ENCODE measurements at regions not wholly inside any gene's neighbourhood (a gene's known extent, or its start where the extent isn't known, plus 50 kb on each side); places are given as distances from the start of the nearest gene placed in this dataset.

DNA sequence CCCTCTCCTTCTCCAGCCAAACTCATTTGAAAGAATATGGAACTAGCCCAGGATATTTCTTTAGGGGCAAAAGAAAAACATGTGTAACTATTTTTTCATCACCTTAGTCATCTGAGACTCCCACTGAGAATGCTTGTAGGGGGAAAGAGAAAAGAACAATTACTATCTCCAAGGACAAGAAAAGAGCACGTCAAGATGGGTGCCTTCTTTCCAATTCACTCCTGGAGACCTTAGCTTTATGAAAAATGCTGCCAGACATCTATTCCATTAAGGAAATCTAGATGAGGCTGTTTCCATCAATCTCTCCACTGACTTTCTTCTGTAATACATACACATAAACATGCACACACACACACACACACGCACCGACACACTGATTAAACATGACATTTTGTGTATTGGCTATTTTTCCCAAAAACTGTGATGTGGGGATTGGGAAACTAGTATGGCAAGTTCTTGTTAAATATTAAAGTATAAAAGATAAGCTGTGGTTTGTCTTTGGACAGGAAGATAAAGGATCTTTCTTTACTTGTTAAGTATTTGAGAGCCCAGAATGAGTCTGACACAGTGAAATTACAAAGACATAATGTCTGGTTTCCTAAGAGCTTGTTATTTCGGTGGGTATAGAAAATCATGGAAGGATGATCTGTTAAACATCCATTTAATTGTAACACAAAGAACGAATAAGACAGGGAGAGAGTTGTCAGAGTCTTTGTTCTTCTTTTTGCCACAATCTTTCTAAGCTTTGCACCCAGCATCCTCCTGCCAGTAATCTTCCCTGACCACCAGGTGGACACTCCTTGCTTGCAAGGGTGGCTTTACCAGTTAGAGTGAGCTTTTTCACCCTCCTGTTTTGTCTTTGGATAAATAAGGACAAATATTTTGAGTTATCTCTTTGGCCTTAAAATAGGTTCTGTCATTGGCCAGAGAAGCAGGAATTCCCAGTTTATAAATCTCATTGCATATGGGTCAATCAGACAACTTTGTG, 177.3 kb upstream of the TMEM72 start (continued):
- TF ChIP-seq PTTG1 (tag; IDR thresholded peaks at IDR 0.05; ENCODE audit: low read depth) (no peak), LEF1 (IDR thresholded peaks at IDR 0.05) (no peak), TAF7 (tag; IDR thresholded peaks at IDR 0.05) (no peak)

GRCh38 chr10:44742248-44742647, 168.9 kb upstream of the TMEM72 start:
- FAIRE-seq, result no peak
- no peaks in the 10 kb centered on the region for H3K4me1 ChIP-seq (replicated peaks in 1 of 2; ENCODE audit: control insufficient read depth in 2 of 2, insufficient read depth in 2 of 2, low read length in 2 of 2)
- H3K4me2 ChIP-seq (ENCODE audit: insufficient read depth, low read length), result no peak overlapping the region
- in situ Hi-C loops (cut with MboI) (no loop called here), intact Hi-C loops (cut with micrococcal nuclease) (no loop called here)
- H3K9me1 ChIP-seq (ENCODE audit: control insufficient read depth, insufficient read depth, low read length), result no peaks in the 10 kb centered on the region
- no TSS peak for BruUV-seq (replicated peaks)
- no peak overlapping the region for H3K9ac ChIP-seq (ENCODE audit: insufficient read depth in 1 of 2, low read depth in 2 of 2, low read length in 2 of 2)
- DNase-seq (ENCODE audit: extremely low read depth in 1 of 4, low spot score in 3 of 4), result no peak
- WGBS (ENCODE audit: insufficient coverage, low coverage, missing lambda C conversion rate), result 0% methylated on average over 4 of the region's 4 CpGs
- no peaks in the 10 kb centered on the region for H3K79me2 ChIP-seq (ENCODE audit: control insufficient read depth, insufficient read depth, low read length)
- ChIA-PET POLR2A (interaction anchor here (0.6 kb wide), 1 partner anchor 13 kb away, joined by 3 read pairs; no protein-coding TSS in a partner anchor), CTCF (ENCODE audit: low intra/inter-chr PET ratio) (no interaction called here)
- H3K9me3 ChIP-seq (replicated peaks; ENCODE audit: control insufficient read depth, insufficient read depth, low read depth, low read length), result no peaks in the 10 kb centered on the region
- H3K36me3 ChIP-seq (ENCODE audit: control insufficient read depth, insufficient read depth, low read length), result no peaks in the 10 kb centered on the region
- H2AFZ ChIP-seq (ENCODE audit: low read depth, low read length), result no peak overlapping the region
- H4K20me1 ChIP-seq (replicated peaks; ENCODE audit: control insufficient read depth, insufficient read depth, low read length), result no peaks in the 10 kb centered on the region
- no peak overlapping the region for H3K27ac ChIP-seq (ENCODE audit: extremely low read depth, low read depth, low read length)
- H3K27me3 ChIP-seq (ENCODE audit: control insufficient read depth in 2 of 2, insufficient read depth in 2 of 2, low read length in 2 of 2), result no peaks in the 10 kb centered on the region
- H3K4me3 ChIP-seq, result no peak overlapping the region
- ATAC-seq, result no peak
- TF ChIP-seq, protein P1, sequence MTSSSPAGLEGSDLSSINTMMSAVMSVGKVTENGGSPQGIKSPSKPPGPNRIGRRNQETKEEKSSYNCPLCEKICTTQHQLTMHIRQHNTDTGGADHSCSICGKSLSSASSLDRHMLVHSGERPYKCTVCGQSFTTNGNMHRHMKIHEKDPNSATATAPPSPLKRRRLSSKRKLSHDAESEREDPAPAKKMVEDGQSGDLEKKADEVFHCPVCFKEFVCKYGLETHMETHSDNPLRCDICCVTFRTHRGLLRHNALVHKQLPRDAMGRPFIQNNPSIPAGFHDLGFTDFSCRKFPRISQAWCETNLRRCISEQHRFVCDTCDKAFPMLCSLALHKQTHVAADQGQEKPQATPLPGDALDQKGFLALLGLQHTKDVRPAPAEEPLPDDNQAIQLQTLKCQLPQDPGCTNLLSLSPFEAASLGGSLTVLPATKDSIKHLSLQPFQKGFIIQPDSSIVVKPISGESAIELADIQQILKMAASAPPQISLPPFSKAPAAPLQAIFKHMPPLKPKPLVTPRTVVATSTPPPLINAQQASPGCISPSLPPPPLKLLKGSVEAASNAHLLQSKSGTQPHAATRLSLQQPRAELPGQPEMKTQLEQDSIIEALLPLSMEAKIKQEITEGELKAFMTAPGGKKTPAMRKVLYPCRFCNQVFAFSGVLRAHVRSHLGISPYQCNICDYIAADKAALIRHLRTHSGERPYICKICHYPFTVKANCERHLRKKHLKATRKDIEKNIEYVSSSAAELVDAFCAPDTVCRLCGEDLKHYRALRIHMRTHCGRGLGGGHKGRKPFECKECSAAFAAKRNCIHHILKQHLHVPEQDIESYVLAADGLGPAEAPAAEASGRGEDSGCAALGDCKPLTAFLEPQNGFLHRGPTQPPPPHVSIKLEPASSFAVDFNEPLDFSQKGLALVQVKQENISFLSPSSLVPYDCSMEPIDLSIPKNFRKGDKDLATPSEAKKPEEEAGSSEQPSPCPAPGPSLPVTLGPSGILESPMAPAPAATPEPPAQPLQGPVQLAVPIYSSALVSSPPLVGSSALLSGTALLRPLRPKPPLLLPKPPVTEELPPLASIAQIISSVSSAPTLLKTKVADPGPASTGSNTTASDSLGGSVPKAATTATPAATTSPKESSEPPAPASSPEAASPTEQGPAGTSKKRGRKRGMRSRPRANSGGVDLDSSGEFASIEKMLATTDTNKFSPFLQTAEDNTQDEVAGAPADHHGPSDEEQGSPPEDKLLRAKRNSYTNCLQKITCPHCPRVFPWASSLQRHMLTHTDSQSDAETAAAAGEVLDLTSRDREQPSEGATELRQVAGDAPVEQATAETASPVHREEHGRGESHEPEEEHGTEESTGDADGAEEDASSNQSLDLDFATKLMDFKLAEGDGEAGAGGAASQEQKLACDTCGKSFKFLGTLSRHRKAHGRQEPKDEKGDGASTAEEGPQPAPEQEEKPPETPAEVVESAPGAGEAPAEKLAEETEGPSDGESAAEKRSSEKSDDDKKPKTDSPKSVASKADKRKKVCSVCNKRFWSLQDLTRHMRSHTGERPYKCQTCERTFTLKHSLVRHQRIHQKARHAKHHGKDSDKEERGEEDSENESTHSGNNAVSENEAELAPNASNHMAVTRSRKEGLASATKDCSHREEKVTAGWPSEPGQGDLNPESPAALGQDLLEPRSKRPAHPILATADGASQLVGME (CRISPR knock-in tag; IDR thresholded peaks at IDR 0.05), result no peak
- TF ChIP-seq ZNF146 (CRISPR knock-in tag; IDR thresholded peaks at IDR 0.05; ENCODE audit: unreplicated experiment) (no peak), ZNF121 (CRISPR knock-in tag; conservative IDR thresholded peaks at IDR 0.05) (no peak), IFI16 (CRISPR knock-in tag; IDR thresholded peaks at IDR 0.05) (no peak), E2F5 (CRISPR knock-in tag; IDR thresholded peaks at IDR 0.05) (no peak), GATA2 (CRISPR knock-in tag; IDR thresholded peaks at IDR 0.05) (no peak), HLTF (IDR thresholded peaks at IDR 0.05) (no peak), ZNF589 (CRISPR knock-in tag; IDR thresholded peaks at IDR 0.05; ENCODE audit: low read depth) (no peak), GTF2A2 (tag; IDR thresholded peaks at IDR 0.05) (no peak)
- TF ChIP-seq, protein P2, sequence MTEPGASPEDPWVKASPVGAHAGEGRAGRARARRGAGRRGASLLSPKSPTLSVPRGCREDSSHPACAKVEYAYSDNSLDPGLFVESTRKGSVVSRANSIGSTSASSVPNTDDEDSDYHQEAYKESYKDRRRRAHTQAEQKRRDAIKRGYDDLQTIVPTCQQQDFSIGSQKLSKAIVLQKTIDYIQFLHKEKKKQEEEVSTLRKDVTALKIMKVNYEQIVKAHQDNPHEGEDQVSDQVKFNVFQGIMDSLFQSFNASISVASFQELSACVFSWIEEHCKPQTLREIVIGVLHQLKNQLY (CRISPR knock-in tag; conservative IDR thresholded peaks at IDR 0.05), result no peak

Data from K562 (cell line).